ENCODE measurements at regions not wholly inside any gene's neighbourhood (a gene's known extent, or its start where the extent isn't known, plus 50 kb on each side); places are given as distances from the start of the nearest gene placed in this dataset.

GRCh38 chr14:100645982-100646314 lies 58.7 kb upstream of the BEGAIN start:
- Histone ChIP-seq H3K27ac (no peak overlapping the region; a peak in 1 of 6 replicates), H3K9me3 (no peaks in the 10 kb centered on the region), H3K4me2 (peak overlapping the region; percentile 70; the same call in 2 of the 3 replicates), H3K4me1 (peaks cover 24% of the 10 kb centered on the region), H3K4me3 (no peak overlapping the region)
- FAIRE-seq (no peak), DNase-seq (ENCODE audit: low read depth in 1 of 2, low spot score in 1 of 2) (no peak), ATAC-seq (peak; percentile 6 to 13; a peak in 2 of 6 replicates)
- POLR2A ChIA-PET: interaction anchor here (0.7 to 1.2 kb wide), 4 partner anchors 170 to 261 kb away, joined by 3 to 4 read pairs (median 4); no protein-coding TSS in a partner anchor
- TF ChIP-seq EHF (CRISPR knock-in tag; IDR thresholded peaks at IDR 0.05) (no peak), NR3C1 (IDR thresholded peaks at IDR 0.05) (no peak), RFX5 (IDR thresholded peaks at IDR 0.05) (no peak), CHD4 (IDR thresholded peaks at IDR 0.05; ENCODE audit: borderline replicate concordance) (no peak)
- WGBS (ENCODE audit: missing lambda C conversion rate): 30% methylated on average over 3 of the region's 3 CpGs
- CTCF ChIA-PET: interaction anchor here (0.6 to 31.4 kb wide), 56 partner anchors 10 to 351 kb away, joined by 3 to 602 read pairs (median 5); no protein-coding TSS in a partner anchor

- H3K4me2 ChIP-seq: peak overlapping the region; percentile 75
- FAIRE-seq (no peak), ATAC-seq (peak in 1 of 2 experiments; percentile 20; a peak in 1 of 6 replicates), DNase-seq (ENCODE audit: low read depth in 1 of 2, low spot score in 1 of 2) (no peak)
- no peak overlapping the region for H3K4me3 ChIP-seq
- H3K27ac ChIP-seq: peak overlapping the region; percentile 68 to 72
- WGBS (ENCODE audit: missing lambda C conversion rate): 80% methylated on average over 2 of the region's 2 CpGs
- peaks cover 24% of the 10 kb centered on the region for H3K4me1 ChIP-seq
- POLR2A ChIA-PET: interaction anchor here (0.7 kb wide), 1 partner anchor 241 kb away, joined by 3 read pairs; no protein-coding TSS in a partner anchor
- CTCF ChIA-PET: interaction anchor here (0.6 to 31.4 kb wide), 8 partner anchors 10 to 264 kb away, joined by 3 to 602 read pairs (median 4); no protein-coding TSS in a partner anchor
- TF ChIP-seq HOXA7 (CRISPR knock-in tag; IDR thresholded peaks at IDR 0.05) (no peak), FOSB (CRISPR knock-in tag; IDR thresholded peaks at IDR 0.05) (no peak), ATOH8 (CRISPR knock-in tag; IDR thresholded peaks at IDR 0.05; ENCODE audit: low read depth) (no peak), KDM5A (IDR thresholded peaks at IDR 0.05) (no peak), MAZ (IDR thresholded peaks at IDR 0.05; ENCODE audit: borderline replicate concordance, low read depth, low read length) (no peak), PBX3 (IDR thresholded peaks at IDR 0.05) (no peak), EHMT2 (IDR thresholded peaks at IDR 0.05; ENCODE audit: low read depth) (no peak), RCOR1 (IDR thresholded peaks at IDR 0.05; ENCODE audit: low read depth, low read length) (no peak), EHF (CRISPR knock-in tag; IDR thresholded peaks at IDR 0.05) (no peak), BCL3 (IDR thresholded peaks at IDR 0.05) (no peak), HMGXB4 (CRISPR knock-in tag; IDR thresholded peaks at IDR 0.05; ENCODE audit: borderline replicate concordance) (no peak), MYC (IDR thresholded peaks at IDR 0.05; ENCODE audit: borderline replicate concordance, low read length) (no peak), MAX (IDR thresholded peaks at IDR 0.05) (no peak), ZC3H11A (IDR thresholded peaks at IDR 0.05) (no peak), CBX2 (IDR thresholded peaks at IDR 0.05; ENCODE audit: borderline replicate concordance, low read depth) (no peak), ESRRA (IDR thresholded peaks at IDR 0.05; ENCODE audit: borderline replicate concordance, low read length) (no peak), CHD4 (IDR thresholded peaks at IDR 0.05; ENCODE audit: borderline replicate concordance) (no peak), CTCF (IDR thresholded peaks at IDR 0.05) (no peak), RFX5 (IDR thresholded peaks at IDR 0.05) (no peak)
- H3K9me3 ChIP-seq: no peaks in the 10 kb centered on the region
These were observed 61.4 kb upstream of the BEGAIN start for GRCh38 chr14:100648474-100649172.

All from A549 (cell line).